HepG2 (cell line): ENCODE measurements at regions not wholly inside any gene's neighbourhood (a gene's known extent, or its start where the extent isn't known, plus 50 kb on each side); places are given as distances from the start of the nearest gene placed in this dataset.

ENCODE experiments used
- ATAC-seq: fragments of 200-7000 bp; cut with Tn5 transposase; 3 replicates; pipeline ENCODE4 v1.9.1; 2020; ENCODE audit warnings: mild to moderate bottlenecking, moderate library complexity
- BruUV-seq: library from RNA; stranded (reverse); fragments of 400-500 nt; replicated peaks from 2 replicates; lab custom pipeline; 2021; lab: Mats Ljungman, UMichigan
- CTCF ChIA-PET: fragments of 300-600 bp; formaldehyde crosslinking; extraction: SDS; loops from one replicate; lab custom pipeline; 2021; ENCODE audit warnings: low total read pairs, inconsistent platforms, low intra/inter-chr PET ratio; lab: Yijun Ruan, JAX
- POLR2A ChIA-PET: fragments of 350-600 bp; sonication (Branson Sonifier 250); formaldehyde crosslinking; loops from one replicate; lab custom pipeline; 2020; ENCODE audit warnings: antibody characterized with exemption, inconsistent platforms; lab: Yijun Ruan, JAX
- DNase-seq: peaks from one replicate; pipeline ENCODE4 v3.0.0-alpha.2; 2015; ENCODE audit warnings: low spot score
- FAIRE-seq: peaks from 3 replicates; lab custom pipeline; 2011; peaks lifted over from hg19 to GRCh38; lab: Jason Lieb, UNC
- H2AFZ ChIP-seq: one replicate; pipeline ENCODE4 v1.6.1; 2011; ENCODE audit warnings: low read length, inconsistent platforms
- H3K27ac ChIP-seq: fragments of 300-600 bp; 3 replicates; pipeline ENCODE4 v1.8.0; 2011; ENCODE audit warnings: mixed run types, mild to moderate bottlenecking, mixed read lengths, low read length, inconsistent platforms; ENCODE audit not compliant: insufficient read depth; ENCODE audit errors: extremely low read length
- H3K27me3 ChIP-seq, 2 experiments: fragments of 200-600 bp in 1 of 2; 2 replicates in 1 of 2; 3 replicates in 1 of 2; pipeline versions ENCODE4 v1.6.0 to v1.8.0; 2011; ENCODE audit warnings: low read length in 2 of 2, mild to moderate bottlenecking in 2 of 2, moderate library complexity in 2 of 2, inconsistent platforms in 1 of 2; ENCODE audit not compliant: insufficient read depth in 2 of 2, control insufficient read depth in 1 of 2
- H3K36me3 ChIP-seq, 2 experiments: fragments of 200-600 bp in 1 of 2; replicated peaks in 1 of 2; 2 replicates in 1 of 2; 3 replicates in 1 of 2; pipeline versions ENCODE4 v1.5.1 to v1.8.0; 2011; ENCODE audit warnings: low read length in 2 of 2, inconsistent platforms in 1 of 2; ENCODE audit not compliant: insufficient read depth in 2 of 2, control insufficient read depth in 1 of 2
- H3K4me1 ChIP-seq: 2 replicates; pipeline ENCODE4 v1.5.1; 2012; ENCODE audit warnings: low read length, inconsistent platforms; ENCODE audit not compliant: insufficient read depth
- H3K4me2 ChIP-seq: 2 replicates; pipeline ENCODE4 v1.6.0; 2011; ENCODE audit warnings: low read depth, low read length, inconsistent platforms
- H3K4me3 ChIP-seq, 3 experiments: fragments of 200-600 bp in 1 of 3; sonication (generic), shearing (Covaris generic) in 1 of 3; replicated peaks in 1 of 3; 2 replicates each; pipeline ENCODE4 v1.5.1; 2011 to 2016; ENCODE audit warnings: low read length in 3 of 3, inconsistent platforms in 2 of 3, low read depth in 2 of 3, mild to moderate bottlenecking in 2 of 3, control low read depth in 1 of 3, mixed read lengths in 1 of 3; ENCODE audit not compliant: insufficient read depth in 1 of 3
- H3K79me2 ChIP-seq: one replicate; pipeline ENCODE4 v1.6.1; 2011; ENCODE audit warnings: low read length, inconsistent platforms; ENCODE audit not compliant: insufficient read depth
- H3K9ac ChIP-seq: 2 replicates; pipeline ENCODE4 v1.6.0; 2011; ENCODE audit warnings: mild to moderate bottlenecking, low read depth, low read length, inconsistent platforms; ENCODE audit not compliant: insufficient read depth
- H3K9me3 ChIP-seq: 2 replicates; pipeline ENCODE4 v1.5.1; 2012; ENCODE audit warnings: mild to moderate bottlenecking, low read length
- H4K20me1 ChIP-seq: 2 replicates; pipeline ENCODE4 v1.6.0; 2011; ENCODE audit warnings: inconsistent platforms, mild to moderate bottlenecking, low read length, moderate library complexity; ENCODE audit not compliant: insufficient read depth
- ATF1 ChIP-seq: IDR thresholded peaks from 2 replicates; pipeline ENCODE4 v1.6.1; 2016; ENCODE audit warnings: mild to moderate bottlenecking, control low read depth
- CHCHD3 ChIP-seq: sonication (generic); formaldehyde crosslinking; IDR thresholded peaks from 2 replicates; pipeline ENCODE4 v1.8.0; 2022; ENCODE audit warnings: mild to moderate bottlenecking, missing genetic modification reagents, moderate library complexity
- HMG20A ChIP-seq: IDR thresholded peaks from 2 replicates; pipeline ENCODE4 v1.6.1; 2016; ENCODE audit warnings: borderline replicate concordance
- JARID2 ChIP-seq: sonication (generic); formaldehyde crosslinking; IDR thresholded peaks from 2 replicates; pipeline ENCODE4 v1.8.1; 2023; ENCODE audit warnings: missing genetic modification reagents, inconsistent platforms; ENCODE audit not compliant: insufficient replicate concordance
- MED8 ChIP-seq: sonication (generic); formaldehyde crosslinking; IDR thresholded peaks from 2 replicates; pipeline ENCODE4 v1.8.1; 2023; ENCODE audit warnings: mild to moderate bottlenecking, missing genetic modification reagents; ENCODE audit not compliant: insufficient replicate concordance
- MEF2D ChIP-seq: sonication (generic); formaldehyde crosslinking; IDR thresholded peaks from 2 replicates; pipeline ENCODE4 v1.5.1; 2020; ENCODE audit warnings: mild to moderate bottlenecking, missing genetic modification reagents
- SYNCRIP ChIP-seq: fragments of 200-400 bp; formaldehyde crosslinking; IDR thresholded peaks from 2 replicates; pipeline ENCODE4 v1.6.1; 2018; ENCODE audit warnings: mild to moderate bottlenecking, low read depth, low read length; ENCODE audit not compliant: insufficient read depth
- TAF1 ChIP-seq: sonication (generic); formaldehyde crosslinking; IDR thresholded peaks from 2 replicates; pipeline ENCODE4 v1.4.0; 2020; ENCODE audit warnings: missing genetic modification reagents
- ZFP37 ChIP-seq: sonication (generic); formaldehyde crosslinking; IDR thresholded peaks from 2 replicates; pipeline ENCODE4 v1.4.0; 2020; ENCODE audit warnings: missing genetic modification reagents, borderline replicate concordance
- ZNF614 ChIP-seq: IDR thresholded peaks from 2 replicates; pipeline ENCODE4 v1.6.1; 2018; ENCODE audit warnings: missing biosample characterization, missing genetic modification reagents, inconsistent platforms, borderline replicate concordance
- ZNF720 ChIP-seq: sonication (generic); formaldehyde crosslinking; IDR thresholded peaks from 2 replicates; pipeline ENCODE4 v1.4.0; 2020; ENCODE audit warnings: missing genetic modification reagents
- ZNF75D ChIP-seq: sonication (generic); formaldehyde crosslinking; IDR thresholded peaks from 2 replicates; pipeline ENCODE4 v1.8.1; 2023; ENCODE audit warnings: missing genetic modification reagents, mild to moderate bottlenecking, borderline replicate concordance
- WGBS: methylation state at CpG from one replicate; pipeline ENCODE4 v1.1.6; 2017; ENCODE audit warnings: low lambda C conversion rate; 5-methylcytosine and 5-hydroxymethylcytosine counted together
- in situ Hi-C: cut with HindIII; loops from 2 replicates; pipeline ENCODE4 v1.10.0; 2017; ENCODE audit warnings: low pct_unique_long_range_greater_than_20kb; ENCODE audit not compliant: extremely low pct_ligation_motif_present
- intact Hi-C: fragments of 100-400 bp; cut with micrococcal nuclease; formaldehyde crosslinking; loops from one replicate; pipeline ENCODE4 v1.10.0; 2022; ENCODE audit not compliant: unreplicated experiment
- TF ChIP-seq, protein P1 (sequence below): sonication (generic); formaldehyde crosslinking; IDR thresholded peaks from 2 replicates; pipeline ENCODE4 v1.4.0; 2020; ENCODE audit warnings: missing genetic modification reagents
- TF ChIP-seq, protein P2 (sequence below): fragments of 450-650 bp; IDR thresholded peaks from 2 replicates; pipeline ENCODE4 v1.6.1; 2017

DNA sequence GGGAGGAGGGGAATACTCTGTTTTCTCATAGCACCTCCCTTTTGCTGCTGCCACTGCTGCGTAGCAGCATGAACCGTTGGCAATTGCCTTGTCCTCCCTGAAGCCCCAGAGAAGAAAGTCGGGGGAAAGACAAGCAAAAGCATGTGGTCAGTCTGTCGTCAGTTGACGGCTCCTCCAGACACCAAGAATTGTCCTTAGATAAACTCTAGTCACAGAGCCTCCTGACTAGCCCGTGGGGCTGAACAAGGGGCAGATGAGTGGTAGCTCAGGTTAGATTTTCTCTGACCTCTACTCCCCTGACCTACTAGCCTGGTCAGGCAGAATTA lies 126.4 kb upstream of the HSD17B12 start (continued):
- TF ChIP-seq TAF1 (CRISPR knock-in tag) (no peak), HMG20A (CRISPR knock-in tag) (no peak), SYNCRIP (no peak), JARID2 (CRISPR knock-in tag) (no peak), ZNF720 (CRISPR knock-in tag) (no peak), ATF1 (CRISPR knock-in tag) (no peak)

DNA sequence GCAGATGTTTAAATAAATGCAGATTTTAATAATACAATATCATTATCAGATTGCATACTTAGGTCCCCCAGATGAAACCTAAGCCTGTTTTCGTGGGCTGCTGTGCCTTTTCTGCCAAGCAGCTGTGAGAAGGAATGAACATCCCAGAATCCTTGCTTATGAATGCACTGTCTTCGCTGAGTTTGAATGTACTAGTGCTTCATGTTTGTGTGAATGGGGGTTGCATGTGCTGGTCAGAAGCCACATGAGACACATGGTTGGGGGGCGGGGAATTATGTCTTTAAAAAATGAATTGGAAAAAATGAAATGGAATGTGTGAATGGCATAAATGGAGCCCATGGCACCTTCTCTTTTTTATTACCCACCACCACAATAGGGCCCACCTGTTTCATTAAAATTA lies 125.4 kb upstream of the HSD17B12 start:
- WGBS, result 47% methylated on average over 2 of the region's 3 CpGs
- Histone ChIP-seq H3K27ac (no peak overlapping the region), H4K20me1 (no peaks in the 10 kb centered on the region), H3K9ac (no peak overlapping the region), H3K9me3 (no peaks in the 10 kb centered on the region), H3K4me2 (no peak overlapping the region), H2AFZ (no peak overlapping the region), H3K4me1 (0 out of 2 replicates have a peak, but pooled peaks cover 7% of the 10 kb centered on the region), H3K27me3 (peaks cover 4 to 72% of the 10 kb centered on the region in 2 experiments; a peak in 4 of 5 replicates)
- ChIA-PET CTCF (no interaction called here), POLR2A (no interaction called here)
- FAIRE-seq (no peak), DNase-seq (no peak)
- no peak for TF ChIP-seq CHCHD3
- no peak for TF ChIP-seq ZFP37 (CRISPR knock-in tag)
- TF ChIP-seq ZNF614 (CRISPR knock-in tag), result no peak
- no peak for TF ChIP-seq MEF2D (CRISPR knock-in tag)
- no peak for TF ChIP-seq MED8 (CRISPR knock-in tag)
- TF ChIP-seq, protein P1, sequence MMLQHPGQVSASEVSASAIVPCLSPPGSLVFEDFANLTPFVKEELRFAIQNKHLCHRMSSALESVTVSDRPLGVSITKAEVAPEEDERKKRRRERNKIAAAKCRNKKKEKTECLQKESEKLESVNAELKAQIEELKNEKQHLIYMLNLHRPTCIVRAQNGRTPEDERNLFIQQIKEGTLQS (CRISPR knock-in tag), result no peak
- no peak for TF ChIP-seq ZNF75D (CRISPR knock-in tag)
- TF ChIP-seq, protein P2, sequence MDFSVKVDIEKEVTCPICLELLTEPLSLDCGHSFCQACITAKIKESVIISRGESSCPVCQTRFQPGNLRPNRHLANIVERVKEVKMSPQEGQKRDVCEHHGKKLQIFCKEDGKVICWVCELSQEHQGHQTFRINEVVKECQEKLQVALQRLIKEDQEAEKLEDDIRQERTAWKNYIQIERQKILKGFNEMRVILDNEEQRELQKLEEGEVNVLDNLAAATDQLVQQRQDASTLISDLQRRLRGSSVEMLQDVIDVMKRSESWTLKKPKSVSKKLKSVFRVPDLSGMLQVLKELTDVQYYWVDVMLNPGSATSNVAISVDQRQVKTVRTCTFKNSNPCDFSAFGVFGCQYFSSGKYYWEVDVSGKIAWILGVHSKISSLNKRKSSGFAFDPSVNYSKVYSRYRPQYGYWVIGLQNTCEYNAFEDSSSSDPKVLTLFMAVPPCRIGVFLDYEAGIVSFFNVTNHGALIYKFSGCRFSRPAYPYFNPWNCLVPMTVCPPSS, result no peak
- TF ChIP-seq, all 625 proteins: peak for 0
- no TSS peak for BruUV-seq
- H3K36me3 ChIP-seq, result no peaks in the 10 kb centered on the region
- no peak for ATAC-seq
- in situ Hi-C loops, result no loop called here
- H3K79me2 ChIP-seq, result no peaks in the 10 kb centered on the region
- no peak overlapping the region for H3K4me3 ChIP-seq
- intact Hi-C loops, result no loop called here
